OCI-M2 (cell line): ENCODE measurements at regions not wholly inside any gene's neighbourhood (a gene's known extent, or its start where the extent isn't known, plus 50 kb on each side); places are given as distances from the start of the nearest gene placed in this dataset.

ENCODE experiments used
- DNase-seq: peaks from one replicate; lab custom pipeline; 2025; ENCODE audit not compliant: unreplicated experiment; lab: John Stamatoyannopoulos, UW

DNA sequence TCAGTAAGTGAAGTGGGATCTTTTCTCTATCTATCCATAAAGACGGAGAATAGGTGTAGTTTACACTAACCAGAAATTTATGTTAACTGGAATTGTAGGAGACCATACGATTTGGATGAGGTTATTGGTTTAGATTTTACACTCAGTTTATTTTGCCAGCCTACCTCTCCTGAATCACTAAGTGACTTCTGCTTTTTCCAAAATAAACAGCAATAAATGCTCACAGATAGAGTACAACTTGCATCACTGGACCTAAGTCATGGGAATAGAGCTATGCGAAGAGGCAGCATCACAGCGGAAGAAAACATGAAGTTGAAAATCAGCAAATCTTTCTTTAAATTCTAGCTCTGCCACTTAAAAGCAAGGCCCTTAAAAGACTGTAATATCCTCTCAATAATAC is 781.0 kb downstream of the LIG4 start:
- no peak for DNase-seq

DNA sequence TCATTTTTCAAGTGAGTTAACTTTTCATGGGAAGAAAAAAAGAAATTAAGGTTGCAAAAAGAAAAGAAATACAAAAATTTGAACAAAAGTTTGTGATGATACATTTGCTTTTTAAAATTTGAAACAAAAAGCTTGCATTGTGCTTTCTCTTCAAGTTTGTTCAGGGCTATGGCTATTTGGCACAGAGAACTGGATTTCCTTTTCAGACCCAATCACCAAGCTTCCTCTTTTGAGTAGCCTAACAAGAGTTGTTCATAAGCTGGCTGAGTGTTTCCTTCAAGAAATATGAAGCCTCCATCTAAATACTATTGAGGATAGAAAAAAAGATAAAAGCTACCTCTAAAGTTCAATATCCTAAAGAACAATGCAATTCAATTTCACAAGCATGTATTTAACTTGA is 787.8 kb downstream of the LIG4 start:
- no peak for DNase-seq

DNA sequence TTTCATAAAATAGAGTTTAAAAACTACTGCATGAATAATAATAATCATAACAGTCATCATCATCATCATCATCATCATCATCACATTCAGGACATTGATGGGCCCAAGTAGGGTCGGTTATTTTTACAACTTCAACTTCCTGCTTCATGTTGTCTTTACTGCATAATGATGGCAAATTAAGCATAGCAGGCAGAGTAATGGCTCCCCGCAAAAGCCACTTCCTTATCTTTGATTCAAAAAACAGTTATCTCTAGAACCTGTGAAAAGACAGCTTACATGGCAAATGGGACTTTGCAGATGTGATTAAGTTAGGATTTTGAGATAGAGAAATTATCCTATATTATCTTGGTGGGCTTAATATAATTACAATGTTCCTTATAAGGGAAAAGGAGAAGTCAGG is 792.9 kb downstream of the LIG4 start:
- DNase-seq = no peak

DNA sequence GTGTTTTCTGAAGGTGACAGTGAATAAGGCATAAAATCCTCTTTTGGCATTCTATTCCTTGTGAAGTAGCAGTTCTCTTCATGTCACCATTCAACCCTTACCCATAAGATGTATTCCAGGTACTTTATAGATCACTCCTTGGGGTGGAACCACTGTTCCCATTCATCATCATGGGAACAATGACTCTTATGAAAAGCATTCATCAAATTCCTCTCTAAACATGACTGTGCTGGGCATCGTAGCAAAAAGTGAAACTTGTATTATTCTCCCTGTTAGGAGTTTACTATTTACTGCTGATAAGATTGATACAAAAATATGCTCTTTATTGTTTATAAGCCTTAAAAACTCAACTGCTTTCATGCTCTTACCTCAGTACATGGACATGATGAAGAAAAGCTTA is 793.4 kb downstream of the LIG4 start:
- DNase-seq = no peak

DNA sequence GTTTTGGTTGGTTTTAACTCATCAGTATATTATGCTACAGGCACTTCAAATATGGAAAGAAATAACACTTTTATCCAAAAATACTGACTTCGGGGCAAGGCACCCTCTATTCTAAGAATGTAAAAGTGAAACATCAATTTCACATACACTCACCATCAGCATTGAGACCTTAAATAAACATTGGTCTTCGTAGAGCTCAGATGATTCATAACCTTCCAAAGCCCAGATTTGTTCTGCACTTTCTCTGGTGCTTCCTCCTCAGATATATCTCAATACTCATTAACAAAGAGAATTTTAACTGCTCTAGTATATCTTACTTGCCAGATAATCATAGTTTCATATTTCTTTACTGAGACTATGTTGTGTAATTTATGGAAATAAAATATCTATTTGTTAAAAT is 794.3 kb downstream of the LIG4 start:
- DNase-seq = no peak

DNA sequence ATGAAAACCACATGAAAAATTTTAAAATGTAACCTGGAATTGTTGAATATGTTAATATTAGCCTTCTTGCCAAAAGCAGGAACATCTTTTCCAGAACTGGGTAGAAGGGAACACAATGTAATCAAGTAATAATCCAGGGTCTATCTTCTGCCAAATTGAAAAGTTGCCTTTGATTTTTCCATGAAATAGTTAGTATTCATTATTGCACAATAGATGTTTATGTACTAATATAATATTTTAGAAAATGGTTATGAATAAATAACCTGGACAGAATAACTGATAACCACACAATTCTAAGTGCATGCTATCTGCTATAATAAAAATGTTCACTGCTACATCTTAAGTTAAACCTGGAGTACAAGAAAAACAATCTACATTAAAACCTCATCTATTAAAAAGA is 802.3 kb downstream of the LIG4 start:
- no peak for DNase-seq

DNA sequence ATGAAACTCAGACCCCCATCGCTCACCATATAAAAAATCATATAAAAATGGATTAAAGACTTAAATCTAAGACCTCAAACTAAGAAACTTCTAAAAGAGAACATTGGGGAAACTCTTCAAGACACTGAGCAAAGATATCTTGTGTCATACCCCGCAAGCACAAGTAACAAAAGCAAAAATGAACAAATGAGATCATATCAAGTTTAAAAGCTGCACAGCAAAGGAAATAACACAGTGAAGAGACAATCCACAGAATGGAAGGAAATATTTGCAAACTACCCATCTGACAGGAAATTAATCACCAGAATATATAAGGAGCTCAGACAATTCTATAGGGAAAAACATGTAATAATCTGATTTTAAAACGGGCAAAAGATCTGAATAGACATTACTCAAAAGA is 808.3 kb downstream of the LIG4 start:
- no peak for DNase-seq

DNA sequence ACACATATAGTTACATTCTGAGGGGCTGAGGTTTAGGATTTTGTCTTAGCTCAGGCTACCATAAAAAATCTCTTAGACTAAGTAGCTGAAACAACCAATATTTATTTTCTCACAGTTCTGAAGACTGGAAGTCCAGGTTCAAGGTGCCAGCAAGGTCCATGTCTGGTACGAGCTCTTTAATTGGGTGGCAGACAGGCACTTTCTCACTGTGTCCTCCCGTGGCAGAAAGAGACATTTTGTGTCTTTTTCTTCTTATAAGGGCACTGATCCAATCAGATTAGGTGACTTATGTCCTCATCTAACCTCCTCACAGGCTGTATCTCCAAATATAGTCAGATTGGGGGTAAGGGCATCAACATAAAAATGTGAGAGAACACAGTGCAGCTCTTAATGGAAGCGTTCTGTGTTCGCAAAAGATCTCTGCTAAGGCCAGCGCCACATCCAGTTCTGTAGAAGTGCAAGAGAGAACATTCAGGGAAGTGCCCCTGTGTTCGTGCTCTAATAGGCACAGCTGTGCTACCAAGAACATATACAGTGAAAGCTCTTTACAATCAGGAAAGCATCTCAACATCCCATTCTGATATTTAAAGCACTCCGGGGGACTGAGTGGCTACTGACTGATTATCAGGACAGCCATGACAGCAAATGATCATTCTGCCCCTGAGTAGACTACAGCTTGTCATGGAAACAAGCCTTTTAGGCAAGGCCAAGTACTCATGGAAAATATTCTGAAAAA is 819.2 kb downstream of the LIG4 start:
- no peak for DNase-seq

DNA sequence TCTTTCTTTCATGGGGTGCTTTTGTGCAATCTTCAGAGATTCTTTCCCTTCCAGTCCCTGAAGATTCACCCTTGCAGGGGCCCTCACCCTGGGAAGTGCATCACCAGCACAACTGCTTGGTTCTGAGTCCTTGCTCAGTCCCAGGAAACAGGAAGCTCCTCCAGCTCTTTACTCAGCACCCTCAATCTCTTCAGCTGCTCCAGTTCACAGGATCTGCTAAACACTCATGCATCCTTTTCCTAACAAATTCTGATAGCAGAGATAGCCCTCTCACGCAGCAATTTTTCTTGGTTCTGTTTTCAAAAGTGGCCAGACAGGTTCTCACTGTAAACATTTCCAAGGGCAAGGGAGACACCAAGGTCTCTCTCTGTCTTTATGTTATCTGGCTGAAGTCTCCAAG is 823.1 kb downstream of the LIG4 start:
- DNase-seq = no peak

DNA sequence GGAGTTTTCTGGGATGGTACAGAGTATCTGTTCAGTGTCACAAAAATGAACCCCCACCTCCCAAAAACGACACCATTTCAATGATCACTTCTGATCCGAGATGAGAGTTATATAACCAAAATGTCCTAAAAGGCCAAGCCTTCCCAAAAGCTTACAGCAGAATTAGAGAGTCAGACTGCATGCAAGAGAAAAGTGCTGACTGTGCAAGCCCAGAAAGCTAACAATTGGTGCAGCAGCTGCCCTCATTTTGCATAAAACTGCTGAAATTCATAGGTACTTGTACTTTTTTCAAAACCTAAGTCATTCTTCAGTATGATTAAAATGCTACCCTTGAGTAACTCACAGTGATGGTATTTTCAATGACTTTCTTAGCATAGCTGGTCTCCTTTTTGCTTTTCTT is 819.6 kb upstream of the ARGLU1 start:
- no peak for DNase-seq

DNA sequence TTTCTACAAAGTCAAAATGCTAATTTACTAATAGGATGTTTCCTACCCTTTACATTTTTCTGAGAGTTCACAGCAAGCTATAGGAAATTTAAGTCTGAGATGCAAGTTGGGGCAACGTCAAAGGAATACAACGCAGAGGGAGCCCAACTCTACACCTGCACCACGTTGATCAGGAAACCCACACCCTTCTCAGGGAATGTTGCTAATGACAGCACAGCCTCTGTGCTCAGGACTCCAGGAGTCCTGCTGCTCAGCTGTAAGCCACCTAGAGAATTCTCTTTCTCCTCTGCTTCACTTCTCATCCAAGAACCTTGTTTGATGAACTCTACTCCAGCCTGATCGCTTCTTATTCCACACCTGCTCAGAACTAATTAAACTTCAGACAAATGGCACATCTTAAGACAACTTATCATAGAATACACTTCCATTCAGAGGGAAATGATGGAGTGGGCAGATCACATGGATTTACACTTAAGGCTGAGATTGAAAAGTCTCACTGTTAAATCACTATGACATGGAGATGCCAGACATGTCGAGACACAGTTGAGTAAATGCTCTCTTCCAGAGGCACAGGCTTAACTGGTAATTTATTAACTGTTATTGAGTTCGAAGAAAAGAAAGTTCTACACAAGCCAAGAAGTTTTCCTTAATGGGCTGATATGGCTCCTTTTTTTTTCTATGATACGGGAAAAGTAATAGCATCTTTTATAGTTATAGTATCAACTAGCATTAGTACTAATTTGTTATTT is 811.6 kb upstream of the ARGLU1 start:
- DNase-seq = no peak

DNA sequence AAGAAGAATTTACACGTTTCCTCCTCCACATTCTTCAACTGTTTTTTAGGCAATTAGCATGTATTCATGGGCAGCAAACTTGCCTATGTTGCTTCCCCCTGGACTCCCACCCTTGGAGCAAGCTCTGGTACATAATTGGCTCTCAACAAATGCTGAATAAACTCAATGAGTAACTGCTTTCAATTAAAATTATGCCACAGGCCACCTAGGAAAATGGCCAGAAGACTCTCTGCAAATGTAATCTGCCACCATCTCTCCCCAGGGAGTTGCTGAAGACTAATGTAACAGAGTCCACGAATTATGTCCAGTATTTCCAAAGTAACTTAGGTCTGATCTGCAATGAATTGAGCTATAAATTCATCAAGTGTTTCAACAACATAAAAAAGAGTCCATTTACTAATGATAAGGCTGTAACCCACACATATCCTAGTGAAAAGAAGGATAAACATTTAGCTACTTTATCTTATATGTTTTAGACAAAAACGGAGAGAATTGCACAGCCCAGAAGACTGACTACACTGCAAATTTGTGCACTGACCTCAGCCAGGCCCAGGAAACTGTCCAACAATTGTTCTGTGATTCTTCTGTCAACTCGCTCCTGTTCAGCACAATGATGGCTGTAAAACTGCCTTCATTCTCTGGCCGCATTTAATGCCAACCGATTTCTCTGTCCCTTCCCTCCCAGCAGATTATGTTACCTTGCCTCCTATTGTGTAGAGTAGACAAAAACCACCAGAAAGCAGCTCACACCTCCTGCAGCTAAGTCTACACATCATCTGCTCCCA is 808.6 kb upstream of the ARGLU1 start:
- no peak for DNase-seq

DNA sequence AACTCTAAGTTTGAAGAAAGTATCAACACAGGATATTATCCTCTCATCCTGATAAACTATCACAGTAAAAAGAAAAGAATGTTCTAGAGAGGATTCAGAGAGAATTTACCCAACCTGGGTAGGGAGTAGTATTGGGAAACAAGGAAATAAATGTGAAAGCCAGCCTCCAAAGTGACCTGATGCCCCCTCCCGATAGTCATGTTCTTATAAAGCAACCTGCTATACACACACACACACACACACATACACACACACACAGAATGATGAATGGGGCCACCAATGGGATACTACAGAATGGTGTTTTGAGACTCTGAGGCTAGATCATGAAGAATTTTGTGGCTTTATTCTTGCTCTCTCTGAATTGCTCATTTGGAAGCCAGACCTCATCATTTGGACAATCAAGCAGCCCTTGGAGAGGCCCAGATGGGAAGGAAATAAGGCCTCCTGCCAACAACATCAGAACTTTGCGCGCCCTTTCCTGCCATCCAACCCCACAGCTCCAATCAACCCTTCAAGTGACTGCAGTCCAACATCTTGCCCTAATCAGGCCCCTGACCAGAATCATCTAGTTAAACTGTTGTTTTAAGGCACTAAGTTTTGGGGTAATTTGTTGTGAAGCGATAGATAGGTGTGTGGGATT is 807.9 kb upstream of the ARGLU1 start:
- no peak for DNase-seq

DNA sequence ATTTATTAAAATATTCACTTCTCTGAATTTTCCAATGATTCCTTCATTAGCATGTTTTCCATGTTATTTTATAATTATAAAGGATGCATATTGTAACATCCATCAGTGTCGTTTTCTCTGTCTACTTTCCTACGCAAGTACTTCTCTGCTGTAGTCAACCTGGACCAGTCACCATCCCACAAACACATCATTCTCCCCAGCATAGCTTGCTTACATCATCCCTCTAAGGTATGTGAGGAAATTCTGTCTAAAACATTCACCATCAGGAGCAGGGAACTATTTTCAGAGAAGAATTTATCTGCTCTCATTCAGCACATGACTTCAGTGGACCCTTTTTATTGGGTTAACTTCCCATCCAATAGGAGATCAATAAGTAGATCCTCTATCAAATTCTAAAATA is 806.1 kb upstream of the ARGLU1 start:
- DNase-seq = no peak

DNA sequence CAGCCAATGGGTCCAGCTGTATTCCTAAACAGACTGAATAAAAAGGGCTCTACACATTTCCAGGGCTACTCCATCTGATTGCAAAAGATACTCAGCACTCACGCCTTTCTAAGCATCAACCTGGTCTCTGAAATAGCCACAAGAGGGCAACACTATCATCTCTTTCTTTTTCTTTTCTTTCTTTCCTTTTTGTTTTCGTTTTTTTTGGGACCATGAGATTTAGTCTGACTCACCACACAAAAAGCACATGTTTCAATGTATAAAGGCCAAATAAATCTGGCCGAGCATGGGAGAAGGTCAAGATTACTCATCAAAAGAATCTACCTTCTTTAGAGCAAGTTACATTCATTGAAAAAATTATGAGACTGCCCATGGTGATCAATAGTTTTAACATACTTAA is 805.6 kb upstream of the ARGLU1 start:
- DNase-seq = no peak

DNA sequence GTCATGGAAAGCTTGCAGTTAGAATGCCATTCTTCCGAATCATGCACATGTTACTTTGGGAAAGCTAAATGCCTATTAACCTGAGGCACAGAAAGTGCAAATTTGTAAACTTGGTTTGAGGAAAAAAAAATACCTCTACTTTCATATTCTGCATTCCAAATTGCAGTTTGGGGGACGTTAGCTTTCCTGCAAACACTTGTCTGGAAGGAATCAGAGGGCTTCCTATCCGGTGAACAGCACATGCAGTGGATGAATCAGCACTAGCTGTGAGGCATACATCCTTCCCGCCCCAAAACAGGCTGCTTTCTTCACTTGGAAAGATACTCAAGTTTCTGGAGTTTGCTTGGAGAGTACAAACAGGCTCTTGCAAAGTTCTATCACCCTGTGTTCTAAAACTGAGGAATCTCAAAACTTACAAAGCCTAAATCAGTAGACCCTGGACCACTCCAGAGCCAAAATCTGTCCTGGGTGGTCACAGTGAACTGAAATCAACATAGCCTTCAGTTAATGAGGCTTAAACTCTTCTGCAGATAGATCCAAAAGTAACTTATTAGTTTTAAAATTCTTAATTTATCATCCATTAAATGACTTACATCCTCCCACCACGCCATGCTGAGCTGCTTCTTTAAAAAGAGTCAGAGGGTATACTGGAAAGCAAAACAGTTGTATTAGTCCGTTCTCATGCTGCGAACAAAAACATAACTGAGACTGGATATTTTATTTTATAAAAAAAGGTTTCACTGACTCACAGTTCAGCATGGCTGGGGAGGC is 802.3 kb upstream of the ARGLU1 start:
- DNase-seq = no peak

DNA sequence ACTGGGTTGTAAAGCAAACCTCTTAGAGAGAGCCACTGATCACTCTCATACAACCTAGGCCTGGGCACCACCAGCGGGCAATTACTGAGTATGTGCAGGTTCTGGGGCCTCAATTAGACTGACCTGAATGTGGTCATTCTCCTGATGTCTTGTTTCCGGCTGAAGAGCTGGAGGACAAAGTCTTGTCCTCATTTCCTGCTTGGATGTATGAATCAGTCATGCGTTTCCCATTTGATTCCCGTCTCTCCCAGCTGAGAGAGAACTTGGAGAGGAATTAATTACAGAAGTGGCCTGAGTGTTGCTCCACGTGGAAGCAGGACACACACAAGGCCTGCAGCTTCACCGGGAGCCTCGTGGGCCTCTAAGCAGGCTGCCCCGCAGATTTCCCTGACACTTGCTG is 799.3 kb upstream of the ARGLU1 start:
- DNase-seq = no peak

DNA sequence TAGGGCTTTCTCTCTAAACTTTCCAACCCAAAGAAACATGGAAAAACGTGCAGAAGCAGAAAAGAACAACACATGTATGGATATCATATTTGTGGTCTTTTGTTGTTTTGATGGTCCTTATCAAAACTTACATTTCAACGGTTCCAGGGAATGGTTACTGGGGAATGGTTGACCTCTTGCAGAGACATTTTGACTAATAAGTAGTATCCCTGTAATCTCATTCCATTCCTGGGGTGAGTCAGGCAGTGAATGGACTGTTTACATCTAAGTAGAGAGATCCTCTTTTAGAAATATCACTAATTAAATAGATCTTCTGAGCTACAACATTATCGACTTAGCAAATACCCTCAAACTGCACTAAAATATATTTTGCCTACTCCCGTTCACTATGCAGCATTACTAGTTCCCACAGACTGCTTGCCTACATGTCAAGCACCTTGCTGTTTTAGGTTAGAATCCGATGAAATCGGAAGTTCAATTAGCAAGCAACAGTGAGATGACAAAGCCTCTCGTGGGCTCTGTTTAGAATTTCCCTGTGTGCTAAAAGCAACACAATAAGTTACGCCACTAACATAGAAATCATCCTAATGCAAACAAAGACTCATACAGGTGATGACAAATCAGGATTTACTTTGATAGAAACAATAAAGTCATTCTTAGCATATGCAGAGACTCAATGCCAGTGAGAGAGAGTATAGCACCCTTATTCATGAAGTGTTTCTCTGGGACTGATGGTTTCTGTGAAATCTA is 797.7 kb upstream of the ARGLU1 start:
- no peak for DNase-seq

DNA sequence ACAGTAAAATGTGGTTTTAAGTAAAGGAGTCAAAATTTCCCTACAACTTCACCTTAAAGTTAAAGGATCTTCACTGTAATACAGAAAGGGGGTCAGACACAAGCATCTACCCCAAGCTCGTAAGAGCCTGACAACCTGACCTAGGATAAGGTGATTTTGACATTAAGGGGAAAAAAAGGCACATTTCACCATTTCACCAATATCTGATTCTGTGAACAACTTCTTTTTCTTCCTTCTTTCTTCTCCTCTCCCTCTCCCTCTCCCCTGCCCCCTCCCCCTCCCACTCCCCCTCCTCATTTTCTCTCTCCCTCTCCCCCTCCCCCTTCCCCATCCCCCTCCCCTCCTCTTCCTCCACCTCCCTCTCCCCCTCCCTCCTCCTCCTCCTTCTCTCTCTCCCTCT is 796.7 kb upstream of the ARGLU1 start:
- DNase-seq = no peak

DNA sequence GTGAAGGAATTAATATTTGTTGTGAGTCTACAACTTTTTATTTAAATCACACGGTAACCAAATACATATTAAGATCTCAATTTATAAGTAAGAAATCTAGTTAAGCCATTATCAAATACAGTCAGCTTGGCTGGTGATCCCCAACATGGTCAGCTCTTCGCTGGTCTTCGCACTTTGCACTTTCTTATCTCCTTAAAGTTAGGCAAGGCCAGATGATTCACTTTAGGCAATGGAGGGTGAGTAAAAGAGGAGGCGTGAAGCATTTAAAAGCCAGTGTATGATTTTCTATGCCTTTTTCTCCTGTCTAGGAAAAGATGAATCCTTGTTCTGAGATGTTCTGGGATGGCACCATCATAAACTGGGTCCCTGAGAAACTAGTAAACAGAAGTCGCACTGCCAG is 793.7 kb upstream of the ARGLU1 start:
- no peak for DNase-seq
